GM12873 (cell line): ENCODE measurements at regions not wholly inside any gene's neighbourhood (a gene's known extent, or its start where the extent isn't known, plus 50 kb on each side); places are given as distances from the start of the nearest gene placed in this dataset.

Source experiments
- TF ChIP-seq, protein P1 (sequence below): IDR thresholded peaks from 2 replicates; pipeline ENCODE4 v1.5.1; 2012; ENCODE audit warnings: low read depth, mild to moderate bottlenecking, moderate library complexity, low read length, control low read depth; ENCODE audit not compliant: insufficient read depth; ENCODE audit errors: missing control alignments

DNA sequence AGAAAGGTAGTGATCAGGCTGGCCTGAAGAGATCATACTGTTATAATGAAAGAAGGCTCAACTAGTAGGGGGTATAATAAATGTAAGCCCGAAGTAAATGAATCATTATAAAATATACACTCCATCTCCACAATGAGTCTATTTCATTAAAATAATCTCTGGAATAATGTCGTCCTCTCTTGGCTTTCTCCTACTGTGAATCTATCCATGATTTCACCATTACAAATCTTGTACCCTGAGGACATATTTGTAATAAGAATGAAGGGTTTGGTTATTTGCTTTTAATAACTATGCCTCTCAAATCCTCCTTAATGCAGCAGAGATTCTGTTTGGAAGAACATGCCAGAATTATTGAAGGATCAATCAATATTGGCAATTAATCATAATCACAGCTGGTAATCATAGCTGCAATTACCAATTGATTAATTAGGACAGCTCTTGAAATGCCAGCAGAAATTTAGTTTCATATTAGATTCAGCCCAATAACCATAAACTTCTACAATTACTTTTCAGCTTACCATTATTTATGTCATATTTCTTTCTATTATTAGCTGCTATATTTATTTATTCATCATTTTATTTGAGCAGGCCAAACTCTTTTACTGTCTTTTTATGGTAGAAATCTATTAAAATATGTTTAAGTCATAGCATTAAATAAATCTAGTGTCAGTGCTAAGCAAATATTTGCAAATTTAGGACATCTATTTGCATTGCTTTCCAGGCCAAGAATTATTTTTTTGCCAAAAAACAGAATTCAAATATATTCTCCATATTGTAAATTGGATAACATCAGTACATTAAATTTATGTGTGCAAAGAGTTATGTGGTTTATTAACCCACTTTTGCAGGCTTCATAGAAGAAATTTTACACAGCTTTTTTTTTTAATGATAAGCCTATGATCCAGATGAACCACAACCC lies 588.4 kb upstream of the LRRC4C start:
- TF ChIP-seq, protein P1, sequence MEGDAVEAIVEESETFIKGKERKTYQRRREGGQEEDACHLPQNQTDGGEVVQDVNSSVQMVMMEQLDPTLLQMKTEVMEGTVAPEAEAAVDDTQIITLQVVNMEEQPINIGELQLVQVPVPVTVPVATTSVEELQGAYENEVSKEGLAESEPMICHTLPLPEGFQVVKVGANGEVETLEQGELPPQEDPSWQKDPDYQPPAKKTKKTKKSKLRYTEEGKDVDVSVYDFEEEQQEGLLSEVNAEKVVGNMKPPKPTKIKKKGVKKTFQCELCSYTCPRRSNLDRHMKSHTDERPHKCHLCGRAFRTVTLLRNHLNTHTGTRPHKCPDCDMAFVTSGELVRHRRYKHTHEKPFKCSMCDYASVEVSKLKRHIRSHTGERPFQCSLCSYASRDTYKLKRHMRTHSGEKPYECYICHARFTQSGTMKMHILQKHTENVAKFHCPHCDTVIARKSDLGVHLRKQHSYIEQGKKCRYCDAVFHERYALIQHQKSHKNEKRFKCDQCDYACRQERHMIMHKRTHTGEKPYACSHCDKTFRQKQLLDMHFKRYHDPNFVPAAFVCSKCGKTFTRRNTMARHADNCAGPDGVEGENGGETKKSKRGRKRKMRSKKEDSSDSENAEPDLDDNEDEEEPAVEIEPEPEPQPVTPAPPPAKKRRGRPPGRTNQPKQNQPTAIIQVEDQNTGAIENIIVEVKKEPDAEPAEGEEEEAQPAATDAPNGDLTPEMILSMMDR = no peak

DNA sequence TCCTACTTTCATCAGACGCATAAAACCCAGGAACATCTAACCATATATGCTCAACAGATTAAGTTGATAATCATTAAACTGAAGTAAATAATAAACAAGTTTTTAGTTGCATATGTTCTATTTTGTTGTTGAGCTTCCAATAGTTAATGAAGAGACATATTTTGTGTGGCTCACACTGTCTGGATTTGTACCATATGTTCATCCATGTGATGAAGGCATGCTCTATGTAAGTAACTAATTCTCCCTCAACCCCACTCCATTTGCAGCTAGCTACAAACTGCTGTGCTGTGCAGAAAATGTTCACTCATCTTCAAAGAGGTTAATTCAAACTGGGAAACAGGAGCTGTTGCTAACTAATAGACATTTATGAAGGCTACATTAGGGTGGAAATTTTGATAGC lies 589.7 kb upstream of the LRRC4C start:
- TF ChIP-seq, protein P1 = no peak

DNA sequence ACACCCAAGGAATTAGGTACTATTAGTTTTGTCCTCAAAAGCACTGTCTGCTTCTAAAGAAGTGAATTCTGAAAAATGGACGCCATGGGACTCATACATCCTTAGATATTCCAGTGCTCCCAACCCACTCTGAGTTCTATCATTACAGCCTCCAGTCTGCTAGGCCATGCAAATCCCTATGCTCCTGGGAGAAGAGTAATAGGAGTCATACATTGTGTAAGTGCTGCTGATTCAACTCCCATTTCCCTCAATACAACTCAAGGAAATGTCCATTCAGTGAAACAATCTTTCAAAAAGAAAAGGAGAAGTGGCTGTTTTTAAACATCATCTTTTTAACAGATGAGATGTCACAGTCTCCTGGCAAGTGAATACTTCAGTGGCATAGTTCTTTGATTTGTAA lies 590.2 kb upstream of the LRRC4C start:
- TF ChIP-seq, protein P1 = no peak

DNA sequence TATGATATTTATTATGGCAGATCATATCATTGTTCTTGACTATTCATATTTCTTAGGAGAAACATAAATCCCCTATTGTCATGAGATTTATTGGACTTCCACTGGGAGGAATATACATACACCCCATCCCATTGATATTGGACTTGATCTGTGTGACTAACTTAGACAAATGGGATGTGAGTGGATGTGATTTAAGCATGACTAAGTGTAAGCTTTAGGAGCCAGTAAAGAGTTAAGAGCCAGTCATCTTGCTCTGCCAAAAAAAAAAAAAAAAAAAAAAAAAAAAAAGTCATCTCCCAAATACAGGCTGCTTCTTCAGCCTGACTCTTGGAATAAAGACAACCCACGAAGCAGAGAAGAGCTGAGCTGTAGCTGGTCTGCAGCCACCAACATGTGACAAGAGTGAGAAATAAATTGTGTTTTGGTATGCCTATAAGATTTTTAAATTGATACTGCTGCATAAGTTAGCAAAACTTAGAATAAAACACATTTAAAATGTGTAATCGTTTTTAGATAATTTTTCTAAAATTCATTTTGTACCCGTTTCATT lies 595.0 kb upstream of the LRRC4C start:
- TF ChIP-seq, protein P1 = no peak

DNA sequence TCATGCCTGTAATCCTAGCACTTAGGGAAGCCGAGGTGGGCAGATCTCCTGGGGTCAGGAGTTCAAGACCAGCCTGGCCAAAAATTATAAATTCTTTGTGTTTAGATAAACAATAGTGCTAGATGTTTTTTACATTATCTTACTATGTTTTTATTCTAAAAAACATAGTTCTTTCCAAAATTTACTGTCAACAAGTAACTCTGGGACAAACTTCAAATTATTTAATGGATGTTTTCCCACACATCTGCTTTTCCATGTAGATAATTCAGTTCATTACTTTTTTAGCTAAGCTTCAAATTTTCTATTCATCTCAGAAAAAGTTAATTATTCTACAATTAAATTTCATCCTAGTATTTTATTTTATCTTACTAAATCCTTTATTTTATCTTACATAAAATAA lies 596.2 kb upstream of the LRRC4C start:
- TF ChIP-seq, protein P1 = no peak

DNA sequence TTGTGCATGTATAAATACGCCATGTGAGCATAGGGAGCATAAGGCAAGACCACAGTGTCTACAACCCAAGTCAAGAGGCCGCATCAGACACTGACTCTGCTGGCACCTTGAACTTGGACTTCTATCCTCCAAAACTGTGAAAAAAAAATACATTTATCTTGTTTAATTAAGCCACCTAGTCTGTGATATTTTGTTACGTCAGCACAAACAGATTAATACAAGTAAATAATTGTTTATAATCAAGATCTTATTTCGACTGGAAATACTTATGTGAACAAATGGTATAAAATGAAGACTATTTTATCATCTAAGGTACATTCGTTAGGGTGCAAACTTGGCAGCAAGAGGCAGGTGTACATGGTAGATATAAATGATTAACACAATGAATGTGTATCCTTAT lies 599.3 kb upstream of the LRRC4C start:
- TF ChIP-seq, protein P1 = no peak

DNA sequence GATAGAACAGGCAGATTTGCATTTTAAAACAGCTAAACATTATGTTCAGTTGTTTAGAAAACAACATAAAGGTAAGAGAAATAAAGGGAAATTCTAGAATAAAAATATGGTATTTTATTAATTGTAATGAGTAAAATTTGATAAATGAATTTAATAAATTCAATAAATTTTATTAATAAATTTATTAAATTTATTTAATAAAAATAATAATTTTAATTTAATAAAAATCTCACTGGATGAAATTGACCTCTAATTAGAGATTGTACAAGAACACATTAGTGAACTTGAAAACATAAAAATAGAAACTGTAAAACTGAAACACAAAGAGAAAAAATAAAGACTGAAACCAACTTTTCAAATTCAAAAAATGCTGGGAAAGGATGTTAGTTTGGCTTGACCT lies 605.7 kb upstream of the LRRC4C start:
- TF ChIP-seq, protein P1 = no peak
